ENCODE measurements at regions not wholly inside any gene's neighbourhood (a gene's known extent, or its start where the extent isn't known, plus 50 kb on each side); places are given as distances from the start of the nearest gene placed in this dataset.
"Not testable (repeated sequence)": the region's sequence is repeated elsewhere in the genome, so short reads cannot be mapped to it uniquely, and the experiment has no call there.

GRCh38 chr11:122604621-122605020, 50.9 kb upstream of the UBASH3B start:
- H3K36me3 ChIP-seq (ENCODE audit: insufficient read depth) = no peaks in the 10 kb centered on the region
- no peak overlapping the region for H3K4me3 ChIP-seq (ENCODE audit: low read depth, low read length)
- 94% methylated on average over 4 of the region's 4 CpGs for WGBS
- H3K4me1 ChIP-seq (ENCODE audit: insufficient read depth) = no peaks in the 10 kb centered on the region
- no peak overlapping the region for H3K27ac ChIP-seq (ENCODE audit: low read depth)
- DNase-seq (ENCODE audit: extremely low spot score) = no peak

- Histone ChIP-seq H3K36me3 (ENCODE audit: insufficient read depth) (no peaks in the 10 kb centered on the region), H3K4me3 (ENCODE audit: low read depth, low read length) (no peak overlapping the region), H3K27ac (ENCODE audit: low read depth) (no peak overlapping the region), H3K4me1 (ENCODE audit: insufficient read depth) (no peaks in the 10 kb centered on the region)
- WGBS = 62% methylated on average over 7 of the region's 7 CpGs
- no peak for DNase-seq (ENCODE audit: extremely low spot score)
These were observed 54.1 kb upstream of the UBASH3B start for GRCh38 chr11:122601141-122602125.

GRCh38 chr11:122600290-122600689, 55.2 kb upstream of the UBASH3B start:
- no peak overlapping the region for H3K4me3 ChIP-seq (ENCODE audit: low read depth, low read length)
- WGBS = 86% methylated on average over 2 of the region's 2 CpGs
- DNase-seq (ENCODE audit: extremely low spot score) = no peak
- no peaks in the 10 kb centered on the region for H3K36me3 ChIP-seq (ENCODE audit: insufficient read depth)
- H3K27ac ChIP-seq (ENCODE audit: low read depth) = no peak overlapping the region
- H3K4me1 ChIP-seq (ENCODE audit: insufficient read depth) = no peaks in the 10 kb centered on the region

- no peak overlapping the region for H3K27ac ChIP-seq (ENCODE audit: low read depth)
- no peak overlapping the region for H3K4me3 ChIP-seq (ENCODE audit: low read depth, low read length)
- no peaks in the 10 kb centered on the region for H3K4me1 ChIP-seq (ENCODE audit: insufficient read depth)
- DNase-seq (ENCODE audit: extremely low spot score) = no peak
- no peaks in the 10 kb centered on the region for H3K36me3 ChIP-seq (ENCODE audit: insufficient read depth)
These were observed 56.1 kb upstream of the UBASH3B start for GRCh38 chr11:122599434-122599833.

GRCh38 chr11:122598971-122599370, 56.6 kb upstream of the UBASH3B start:
- H3K36me3 ChIP-seq (ENCODE audit: insufficient read depth) = no peaks in the 10 kb centered on the region
- DNase-seq (ENCODE audit: extremely low spot score) = no peak
- H3K4me1 ChIP-seq (ENCODE audit: insufficient read depth) = no peaks in the 10 kb centered on the region
- WGBS = 92% methylated on average over 3 of the region's 3 CpGs
- no peak overlapping the region for H3K27ac ChIP-seq (ENCODE audit: low read depth)
- H3K4me3 ChIP-seq (ENCODE audit: low read depth, low read length) = no peak overlapping the region

GRCh38 chr11:122597511-122597910, 58.0 kb upstream of the UBASH3B start:
- 84% methylated on average over 2 of the region's 2 CpGs for WGBS
- Histone ChIP-seq H3K27ac (ENCODE audit: low read depth) (no peak overlapping the region), H3K4me3 (ENCODE audit: low read depth, low read length) (no peak overlapping the region), H3K4me1 (ENCODE audit: insufficient read depth) (no peaks in the 10 kb centered on the region), H3K36me3 (ENCODE audit: insufficient read depth) (no peaks in the 10 kb centered on the region)
- no peak for DNase-seq (ENCODE audit: extremely low spot score)

- H3K27ac ChIP-seq (ENCODE audit: low read depth) = no peak overlapping the region
- no peak overlapping the region for H3K4me3 ChIP-seq (ENCODE audit: low read depth, low read length)
- DNase-seq (ENCODE audit: extremely low spot score) = no peak
- H3K4me1 ChIP-seq (ENCODE audit: insufficient read depth) = no peaks in the 10 kb centered on the region
- 85% methylated on average over 3 of the region's 3 CpGs for WGBS
- no peaks in the 10 kb centered on the region for H3K36me3 ChIP-seq (ENCODE audit: insufficient read depth)
These were observed 60.4 kb upstream of the UBASH3B start for GRCh38 chr11:122594986-122595645.

GRCh38 chr11:122593473-122594420, 61.8 kb upstream of the UBASH3B start:
- no peak overlapping the region for H3K27ac ChIP-seq (ENCODE audit: low read depth)
- H3K4me1 ChIP-seq (ENCODE audit: insufficient read depth) = no peaks in the 10 kb centered on the region
- no peaks in the 10 kb centered on the region for H3K36me3 ChIP-seq (ENCODE audit: insufficient read depth)
- WGBS = 83% methylated on average over 4 of the region's 4 CpGs
- DNase-seq (ENCODE audit: extremely low spot score) = no peak
- no peak overlapping the region for H3K4me3 ChIP-seq (ENCODE audit: low read depth, low read length)

GRCh38 chr11:122592641-122593040, 62.9 kb upstream of the UBASH3B start:
- no peak for DNase-seq (ENCODE audit: extremely low spot score)
- WGBS = 67% methylated on average over 6 of the region's 6 CpGs
- Histone ChIP-seq H3K27ac (ENCODE audit: low read depth) (no peak overlapping the region), H3K4me3 (ENCODE audit: low read depth, low read length) (no peak overlapping the region), H3K4me1 (ENCODE audit: insufficient read depth) (no peaks in the 10 kb centered on the region), H3K36me3 (ENCODE audit: insufficient read depth) (no peaks in the 10 kb centered on the region)

GRCh38 chr11:122584670-122585069, 70.9 kb upstream of the UBASH3B start:
- Histone ChIP-seq H3K4me3 (ENCODE audit: low read depth, low read length) (no peak overlapping the region), H3K4me1 (ENCODE audit: insufficient read depth) (no peaks in the 10 kb centered on the region), H3K27ac (ENCODE audit: low read depth) (no peak overlapping the region), H3K36me3 (ENCODE audit: insufficient read depth) (no peaks in the 10 kb centered on the region)
- 77% methylated on average over 8 of the region's 8 CpGs for WGBS
- DNase-seq (ENCODE audit: extremely low spot score) = no peak

GRCh38 chr11:122580071-122580470, 75.5 kb upstream of the UBASH3B start:
- WGBS = 58% methylated on average over 13 of the region's 13 CpGs
- not testable (repeated sequence) for H3K36me3 ChIP-seq (ENCODE audit: insufficient read depth); DNase-seq (ENCODE audit: extremely low spot score); H3K4me3 ChIP-seq (ENCODE audit: low read depth, low read length); H3K4me1 ChIP-seq (ENCODE audit: insufficient read depth); H3K27ac ChIP-seq (ENCODE audit: low read depth)

- no peak for DNase-seq (ENCODE audit: extremely low spot score)
- no peak overlapping the region for H3K27ac ChIP-seq (ENCODE audit: low read depth)
- WGBS = 79% methylated on average over 3 of the region's 3 CpGs
- no peak overlapping the region for H3K4me3 ChIP-seq (ENCODE audit: low read depth, low read length)
- H3K4me1 ChIP-seq (ENCODE audit: insufficient read depth) = no peaks in the 10 kb centered on the region
- no peaks in the 10 kb centered on the region for H3K36me3 ChIP-seq (ENCODE audit: insufficient read depth)
These were observed 77.2 kb upstream of the UBASH3B start for GRCh38 chr11:122578171-122578825.

GRCh38 chr11:122572592-122572991, 82.9 kb upstream of the UBASH3B start:
- no peak overlapping the region for H3K27ac ChIP-seq (ENCODE audit: low read depth)
- H3K4me3 ChIP-seq (ENCODE audit: low read depth, low read length) = no peak overlapping the region
- WGBS = 92% methylated on average over 3 of the region's 3 CpGs
- DNase-seq (ENCODE audit: extremely low spot score) = no peak
- no peaks in the 10 kb centered on the region for H3K36me3 ChIP-seq (ENCODE audit: insufficient read depth)
- no peaks in the 10 kb centered on the region for H3K4me1 ChIP-seq (ENCODE audit: insufficient read depth)

All from urinary bladder (tissue), 3 donors.